GM10266 (cell line): ENCODE measurements at regions not wholly inside any gene's neighbourhood (a gene's known extent, or its start where the extent isn't known, plus 50 kb on each side); places are given as distances from the start of the nearest gene placed in this dataset.

Experiments used
- DNase-seq: peaks from one replicate; pipeline ENCODE4 v3.0.0; 2012; ENCODE audit errors: extremely low spot score
- CTCF ChIP-seq: IDR thresholded peaks from 2 replicates; pipeline ENCODE4 v1.5.1; 2012; ENCODE audit warnings: mild to moderate bottlenecking, low read depth; ENCODE audit not compliant: control insufficient read depth, insufficient read depth; ENCODE audit errors: missing control alignments

GRCh38 chr20:57851796-57852195 is 142.0 kb upstream of the PMEPA1 start:
- no peak for TF ChIP-seq CTCF
- no peak for DNase-seq

- DNase-seq = no peak
- TF ChIP-seq CTCF = no peak
Observed at GRCh38 chr20:57851025-57851682, 141.3 kb upstream of the PMEPA1 start.

GRCh38 chr20:57849521-57850215 is 139.9 kb upstream of the PMEPA1 start:
- TF ChIP-seq CTCF = no peak
- DNase-seq = no peak

- no peak for TF ChIP-seq CTCF
- no peak for DNase-seq
Observed at GRCh38 chr20:57849121-57849520, 139.3 kb upstream of the PMEPA1 start.

GRCh38 chr20:57848282-57848681 is 138.5 kb upstream of the PMEPA1 start:
- no peak for TF ChIP-seq CTCF
- no peak for DNase-seq

- no peak for TF ChIP-seq CTCF
- no peak for DNase-seq
Observed at GRCh38 chr20:57847104-57847503, 137.3 kb upstream of the PMEPA1 start.
